CD4-positive, alpha-beta T cell treated with Interleukin-6 at 100 ng/mL for 8 hours (primary cell): ENCODE measurements at regions not wholly inside any gene's neighbourhood (a gene's known extent, or its start where the extent isn't known, plus 50 kb on each side); places are given as distances from the start of the nearest gene placed in this dataset.

ENCODE experiments used
- DNase-seq: peaks from one replicate; pipeline ENCODE4 v3.0.0-alpha.2; 2020; ENCODE audit warnings: mixed read lengths, low spot score

DNA sequence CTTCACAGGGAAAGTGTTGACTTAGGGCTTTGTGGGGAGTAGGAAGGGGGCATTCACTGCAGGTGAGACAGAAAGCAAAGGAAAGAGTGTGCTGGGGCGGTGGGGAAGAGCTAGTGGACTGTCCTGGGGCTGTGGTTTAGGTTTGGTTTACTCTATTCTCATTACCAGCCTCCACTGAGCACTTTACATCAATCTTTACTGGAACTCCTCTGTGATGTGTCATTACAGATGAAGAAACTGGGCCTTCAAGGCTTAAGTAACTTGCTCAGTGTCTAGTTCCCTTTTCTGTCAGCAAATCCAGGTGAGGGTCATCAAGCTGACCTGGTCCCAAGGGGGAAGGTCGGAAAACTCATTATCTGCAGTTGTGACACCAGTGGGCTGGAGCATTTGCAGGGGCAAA is 120.2 kb upstream of the PFN2 start:
- no peak for DNase-seq

- DNase-seq = no peak
Measured at GRCh38 chr3:150090006-150090405, 119.3 kb upstream of the PFN2 start.

DNA sequence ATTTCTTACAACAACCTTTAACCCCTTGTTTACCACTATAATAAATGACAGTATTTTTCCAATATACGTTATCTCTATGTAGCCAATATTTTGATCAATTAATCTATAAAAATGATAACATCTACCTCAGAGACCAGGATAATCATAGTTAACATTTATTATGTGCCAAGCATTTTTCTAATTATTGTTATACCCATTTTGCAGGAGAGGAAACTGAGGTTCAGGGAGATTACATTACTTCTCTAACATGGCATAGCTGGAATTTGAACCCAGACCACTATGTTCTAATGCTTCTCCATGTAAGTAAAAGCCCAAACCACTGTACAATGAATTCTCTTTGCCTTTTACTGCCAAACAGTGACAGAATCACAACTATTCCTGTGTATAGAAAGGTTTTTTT is 113.4 kb upstream of the PFN2 start:
- DNase-seq = no peak

- DNase-seq = no peak
Measured at GRCh38 chr3:150083655-150084042, 113.0 kb upstream of the PFN2 start.

GRCh38 chr3:150082898-150083654 is 112.4 kb upstream of the PFN2 start:
- DNase-seq = no peak

DNA sequence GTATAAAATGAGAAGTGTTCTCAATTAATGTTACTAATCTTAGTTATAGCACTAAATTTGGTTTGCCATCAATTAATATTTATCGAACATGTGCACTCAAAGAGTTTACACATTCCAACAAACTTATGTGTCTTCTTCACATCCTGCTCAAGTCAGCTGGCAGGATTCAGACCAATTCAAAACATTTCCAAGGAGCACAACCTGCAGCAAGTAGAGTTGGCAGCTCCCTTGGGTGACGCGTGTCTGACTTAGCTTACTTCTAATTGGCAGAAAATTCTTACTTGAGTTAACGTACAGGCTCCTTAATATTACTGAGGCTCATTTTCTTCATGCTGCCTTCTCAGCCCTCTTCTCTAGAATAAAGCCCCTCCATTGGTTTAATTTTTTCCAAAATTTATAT is 110.4 kb upstream of the PFN2 start:
- no peak for DNase-seq

- no peak for DNase-seq
Measured at GRCh38 chr3:150080058-150080730, 109.5 kb upstream of the PFN2 start.

- DNase-seq = no peak
Measured at GRCh38 chr3:150079029-150079739, 108.5 kb upstream of the PFN2 start.

DNA sequence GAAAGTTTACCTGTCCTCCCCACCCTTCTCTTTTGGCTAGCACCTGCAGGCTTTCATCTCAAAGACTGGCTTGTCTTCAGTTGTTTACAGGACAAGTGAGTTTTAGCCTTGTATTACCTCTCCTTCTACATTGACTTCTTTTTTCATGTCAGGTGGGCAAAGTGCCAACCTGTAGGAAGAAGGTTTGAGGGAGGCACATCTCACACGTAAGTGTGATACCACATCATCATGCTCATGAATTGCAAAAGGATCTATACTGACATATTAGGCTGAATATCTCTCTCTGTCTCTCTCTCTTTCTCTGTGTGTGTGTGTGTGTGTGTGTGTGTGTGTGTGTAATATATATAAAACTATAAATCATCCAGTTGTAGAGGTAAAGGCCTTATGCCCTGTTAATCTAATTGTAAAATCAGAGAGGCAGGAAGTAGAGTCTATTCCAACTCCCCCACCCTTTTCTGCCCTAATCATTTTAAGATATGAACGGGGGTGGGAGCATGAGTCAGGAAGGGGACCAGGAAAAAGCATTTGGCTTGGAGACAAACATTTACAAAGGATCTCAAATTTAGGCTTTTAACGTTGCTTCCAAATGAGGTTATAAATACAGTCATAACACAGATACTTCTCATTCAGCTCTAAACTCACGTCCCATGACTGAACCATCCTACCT is 107.0 kb upstream of the PFN2 start:
- DNase-seq = no peak

- DNase-seq = no peak
Measured at GRCh38 chr3:150077107-150077506, 106.4 kb upstream of the PFN2 start.

- no peak for DNase-seq
Measured at GRCh38 chr3:150076443-150076842, 105.7 kb upstream of the PFN2 start.

- no peak for DNase-seq
Measured at GRCh38 chr3:150075417-150075865, 104.7 kb upstream of the PFN2 start.

- DNase-seq = no peak
Measured at GRCh38 chr3:150074697-150075416, 104.2 kb upstream of the PFN2 start.

GRCh38 chr3:150074277-150074676 is 103.6 kb upstream of the PFN2 start:
- no peak for DNase-seq

DNA sequence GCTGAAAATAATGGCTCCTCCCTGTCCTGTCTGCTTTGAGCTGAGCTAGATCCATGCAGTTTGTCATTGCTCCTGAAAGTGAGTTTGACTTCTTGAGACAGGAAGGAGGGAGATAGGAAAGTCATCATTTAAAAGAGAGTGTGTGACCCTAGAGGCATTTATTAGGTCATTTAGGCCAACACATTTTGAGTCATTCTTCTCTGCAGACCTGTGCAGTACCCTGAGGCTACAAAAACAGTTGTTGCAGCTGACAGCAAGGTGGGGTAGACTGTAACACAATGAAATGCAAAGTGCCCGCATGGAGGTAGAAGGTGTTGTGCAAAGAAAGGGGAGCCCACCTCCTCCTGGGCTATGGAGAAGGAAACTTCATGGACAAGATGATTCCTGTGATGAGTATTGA is 102.8 kb upstream of the PFN2 start:
- no peak for DNase-seq

DNA sequence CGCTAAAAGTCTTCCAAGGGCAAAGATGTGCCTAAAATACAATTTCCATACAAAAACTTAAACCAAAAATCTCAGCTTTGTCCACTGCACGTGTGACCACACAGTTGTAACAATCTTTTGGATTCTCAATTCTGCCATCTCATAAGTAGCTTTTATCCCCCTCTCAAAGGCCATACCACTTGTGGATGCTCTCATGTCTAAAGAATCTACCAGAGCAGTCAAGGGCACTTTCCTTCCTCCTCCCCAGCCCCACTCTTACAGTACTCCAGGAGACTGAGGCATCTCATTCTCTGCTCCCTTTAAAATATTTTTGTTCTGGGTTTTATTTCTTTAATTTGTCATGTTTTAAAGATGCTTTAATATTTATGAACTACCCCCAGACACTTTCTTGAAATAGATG is 102.3 kb upstream of the PFN2 start:
- DNase-seq = no peak

- DNase-seq = no peak
Measured at GRCh38 chr3:150072576-150072975, 101.9 kb upstream of the PFN2 start.

GRCh38 chr3:150070271-150070670 is 99.6 kb upstream of the PFN2 start:
- no peak for DNase-seq

GRCh38 chr3:150069633-150070032 is 98.9 kb upstream of the PFN2 start:
- no peak for DNase-seq

DNA sequence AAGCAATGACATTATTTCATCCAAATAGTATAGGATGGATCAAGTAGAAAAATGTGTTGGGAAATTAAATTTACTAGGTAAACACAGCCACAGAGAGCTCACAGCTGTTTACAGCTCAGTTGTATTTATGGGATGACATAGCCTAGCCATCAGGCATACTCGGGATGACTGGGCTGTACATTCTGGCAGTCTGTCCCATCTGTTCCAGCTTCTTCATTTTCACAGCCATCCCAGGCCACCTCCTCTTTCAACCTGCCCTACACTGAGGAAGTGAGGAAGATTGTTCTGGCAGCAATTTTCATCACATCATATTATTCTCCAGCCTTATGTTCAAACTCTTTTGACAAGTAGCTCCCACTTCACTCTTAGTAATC is 98.4 kb upstream of the PFN2 start:
- DNase-seq = no peak

- DNase-seq = no peak
Measured at GRCh38 chr3:150068440-150069153, 97.9 kb upstream of the PFN2 start.
